LNCAP (cell line): ENCODE measurements at regions not wholly inside any gene's neighbourhood (a gene's known extent, or its start where the extent isn't known, plus 50 kb on each side); places are given as distances from the start of the nearest gene placed in this dataset.

Experiments used
- CTCF ChIP-seq: fragments of 450-650 bp; IDR thresholded peaks from 2 replicates; pipeline ENCODE4 v1.5.1; 2017; ENCODE audit warnings: mild to moderate bottlenecking

DNA sequence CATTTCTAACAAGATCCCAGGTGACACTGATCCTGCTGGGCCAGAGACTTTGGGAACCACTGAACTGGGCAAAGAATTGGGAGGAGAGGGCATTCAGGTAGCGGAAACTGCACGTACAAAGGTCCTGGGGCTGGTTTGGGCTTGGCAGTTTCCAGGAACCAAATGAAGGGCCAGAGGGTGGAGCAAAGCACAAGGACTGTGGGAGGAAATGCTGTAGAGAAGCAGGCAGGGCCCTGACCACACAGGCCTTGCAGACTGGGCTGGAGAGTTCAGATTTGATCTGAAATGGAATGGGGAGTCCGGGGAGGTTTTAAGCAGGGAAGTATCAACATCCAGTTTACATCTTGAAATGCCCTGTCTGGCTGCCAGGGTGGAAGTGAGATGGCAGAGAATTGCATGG is 195.1 kb downstream of the PHETA1 start:
- TF ChIP-seq CTCF = no peak

DNA sequence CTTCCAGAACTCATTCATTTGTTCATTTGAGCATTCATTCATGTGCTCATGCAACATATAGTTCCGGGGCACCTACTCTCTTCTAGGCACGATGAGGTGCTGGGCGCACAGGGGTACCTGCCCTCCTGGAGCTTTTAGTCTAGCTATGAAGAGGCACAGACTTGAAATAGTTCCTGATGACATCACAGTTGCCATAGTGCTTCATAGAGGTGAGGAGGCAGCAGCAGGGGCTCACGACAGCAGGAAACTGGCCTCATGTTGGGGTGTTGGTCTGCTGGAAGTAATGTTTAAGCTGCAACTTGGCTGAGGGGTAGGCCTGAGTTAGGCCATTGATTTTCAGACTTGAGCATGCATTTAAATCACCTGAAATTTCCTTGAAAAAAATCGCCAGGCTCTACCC is 195.5 kb downstream of the PHETA1 start:
- TF ChIP-seq CTCF = no peak

DNA sequence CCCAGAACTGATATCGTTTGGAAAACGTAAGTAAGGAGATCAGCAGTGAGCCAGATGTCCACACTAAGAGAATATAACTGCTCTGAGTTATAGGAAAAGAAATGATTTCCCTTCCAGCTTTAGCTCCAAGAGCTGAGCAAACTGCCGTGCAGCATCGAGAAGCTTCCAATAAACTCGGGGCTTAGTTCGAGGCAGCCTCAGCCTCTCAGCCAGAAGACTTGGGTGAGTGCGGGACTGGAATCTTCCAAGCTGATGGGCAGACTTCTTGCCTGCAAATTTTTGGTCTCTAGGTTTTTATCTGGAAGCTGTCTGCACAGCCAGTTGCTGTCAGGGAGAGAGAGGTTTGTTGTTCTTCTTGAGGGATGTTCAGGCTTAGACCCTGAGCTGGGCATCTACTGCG is 196.1 kb downstream of the PHETA1 start:
- no peak for TF ChIP-seq CTCF

DNA sequence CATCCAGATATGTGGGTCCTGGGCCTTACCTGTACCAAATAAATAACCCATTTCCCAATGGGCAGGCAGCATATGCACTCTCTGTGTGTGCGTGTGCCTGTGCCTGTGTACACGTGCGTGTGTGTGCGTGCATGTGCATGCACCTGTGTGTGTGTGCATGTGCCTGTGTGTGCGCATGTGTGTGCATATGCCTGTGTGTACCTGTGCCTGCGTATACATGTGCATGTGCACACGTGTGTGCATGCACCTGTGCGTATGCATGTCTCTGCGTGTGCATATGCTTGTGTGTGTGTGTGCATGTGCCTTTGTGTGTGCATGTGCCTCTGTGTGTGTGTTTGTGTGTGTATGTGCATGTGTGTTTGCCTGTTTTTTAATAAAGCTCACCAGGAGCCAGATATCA is 197.1 kb downstream of the PHETA1 start:
- no peak for TF ChIP-seq CTCF

- no peak for TF ChIP-seq CTCF
Observed at GRCh38 chr12:111171345-111171744, 197.6 kb downstream of the PHETA1 start.

DNA sequence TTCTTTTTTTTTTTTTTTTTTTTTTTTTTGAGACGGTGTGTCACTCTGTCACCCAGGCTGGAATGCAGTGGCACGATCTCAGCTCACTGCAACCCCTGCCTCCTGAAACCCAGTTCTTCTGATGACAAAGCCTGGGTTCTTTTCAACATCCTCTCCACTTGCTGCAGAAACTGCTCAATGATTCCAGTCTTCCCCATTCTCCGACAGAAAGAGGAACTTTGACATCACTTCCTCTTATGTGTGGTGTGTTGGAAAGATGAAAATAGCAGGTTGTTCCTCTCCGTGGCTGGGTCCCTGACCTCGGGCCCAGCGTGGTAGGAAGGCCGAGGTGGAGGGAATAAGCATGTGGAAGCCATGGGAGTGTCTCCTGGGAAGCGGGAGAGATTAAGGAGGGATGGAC is 198.4 kb downstream of the PHETA1 start:
- TF ChIP-seq CTCF = no peak

- no peak for TF ChIP-seq CTCF
Observed at GRCh38 chr12:111169456-111169855, 199.4 kb downstream of the PHETA1 start.

DNA sequence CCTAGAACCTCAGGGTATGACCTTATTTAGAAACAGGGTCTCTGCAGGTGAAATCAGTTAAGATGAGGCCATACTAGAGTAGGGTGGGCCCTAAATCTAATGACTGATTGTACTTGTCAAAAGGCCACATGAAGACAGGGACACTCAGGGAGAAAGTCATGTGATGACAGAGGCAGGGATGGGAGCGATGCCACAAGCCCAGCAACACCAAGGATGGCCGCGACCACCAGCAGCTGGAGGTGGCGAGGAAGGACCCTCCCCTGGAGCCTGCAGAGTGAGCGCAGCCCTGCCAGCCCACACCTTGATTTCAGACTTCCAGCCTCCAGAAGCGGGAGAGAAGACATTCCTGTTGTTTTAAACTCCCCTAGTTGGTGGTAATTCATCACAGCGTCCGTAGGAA is 199.9 kb downstream of the PHETA1 start:
- TF ChIP-seq CTCF = no peak
